GM19035 (cell line): ENCODE measurements at regions not wholly inside any gene's neighbourhood (a gene's known extent, or its start where the extent isn't known, plus 50 kb on each side); places are given as distances from the start of the nearest gene placed in this dataset.
"Not testable (repeated sequence)": the region's sequence is repeated elsewhere in the genome, so short reads cannot be mapped to it uniquely, and the experiment has no call there.

Experiments used
- ATAC-seq: cut with Tn5 transposase; IDR thresholded peaks from one replicate; pipeline ENCODE4 v1.9.1; 2021; ENCODE audit not compliant: unreplicated experiment

DNA sequence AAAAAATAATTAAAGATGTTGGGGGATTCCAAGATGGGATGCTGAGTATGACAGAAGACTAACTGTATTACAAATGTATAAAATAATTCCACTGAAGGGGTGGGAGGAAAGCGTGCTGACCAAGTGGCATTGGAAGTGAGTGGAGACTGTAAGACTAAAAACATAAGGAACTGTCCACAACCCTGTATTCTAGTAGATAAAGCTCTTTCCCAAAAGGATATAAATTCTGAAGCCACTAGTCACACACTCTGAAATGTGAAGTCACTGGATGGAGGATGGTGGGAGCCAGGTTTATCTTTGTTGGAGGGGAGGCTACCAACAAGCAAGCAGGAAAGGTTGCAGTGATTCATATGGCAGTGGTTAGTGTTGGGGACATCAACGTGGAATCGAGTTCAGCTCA, 182.8 kb upstream of the PLGLB2 start:
- not testable (repeated sequence) for ATAC-seq

DNA sequence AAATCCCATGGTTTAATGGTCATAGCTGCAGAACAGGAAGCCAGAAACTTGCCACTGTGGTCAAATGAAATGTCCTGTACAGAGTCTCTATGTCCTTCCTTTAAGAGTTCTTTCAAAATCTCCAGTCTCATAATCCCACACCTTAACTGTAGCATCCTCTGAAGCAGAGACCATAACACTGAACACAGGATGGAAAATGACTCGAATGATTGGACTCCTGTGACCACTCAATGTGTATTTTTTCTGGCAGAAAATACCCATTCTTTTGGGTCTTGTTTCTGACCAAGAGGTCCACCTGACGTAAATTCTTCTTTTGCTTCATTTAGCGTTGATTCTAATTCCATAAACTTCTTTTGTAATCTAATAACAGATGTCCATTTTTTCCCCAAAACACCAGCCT, 181.4 kb upstream of the PLGLB2 start:
- ATAC-seq = not testable (repeated sequence)

DNA sequence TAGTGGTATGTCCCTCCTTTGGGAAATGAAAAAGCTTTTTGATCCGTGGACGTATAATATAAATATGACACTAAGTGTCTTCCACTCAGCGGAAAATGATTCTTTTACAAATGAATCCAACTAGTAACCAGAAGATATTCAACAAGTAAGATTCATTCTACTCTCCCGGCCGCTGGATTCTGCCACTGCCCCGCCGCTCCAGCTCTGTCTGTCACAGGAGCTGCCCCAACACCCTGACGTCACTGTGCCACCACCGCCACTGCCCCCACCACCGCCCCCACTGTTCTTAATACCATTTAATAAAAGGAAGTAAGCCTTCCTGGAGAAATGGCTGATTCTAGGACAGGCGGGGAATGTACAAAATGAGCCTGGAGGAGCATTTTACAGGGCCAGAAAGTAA, 180.8 kb upstream of the PLGLB2 start:
- not testable (repeated sequence) for ATAC-seq

DNA sequence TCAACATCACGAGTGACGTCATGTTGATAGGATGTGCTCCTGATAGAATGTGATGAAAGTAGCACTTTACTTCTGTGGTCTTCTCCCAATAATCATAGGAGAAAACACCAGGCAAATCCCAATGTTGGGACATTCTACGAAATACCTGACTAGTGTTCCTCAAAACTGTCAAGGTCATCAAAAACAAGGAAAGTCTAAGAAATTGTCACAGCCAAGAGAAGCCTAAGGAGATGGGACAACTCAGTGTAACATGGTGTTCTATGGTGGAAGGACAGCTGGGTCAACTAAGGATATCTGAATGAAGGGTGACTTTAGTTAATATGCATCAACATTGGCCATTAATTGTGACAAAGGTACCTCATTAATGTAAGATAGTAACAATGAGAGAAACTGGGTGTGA, 180.0 kb upstream of the PLGLB2 start:
- ATAC-seq = not testable (repeated sequence)

DNA sequence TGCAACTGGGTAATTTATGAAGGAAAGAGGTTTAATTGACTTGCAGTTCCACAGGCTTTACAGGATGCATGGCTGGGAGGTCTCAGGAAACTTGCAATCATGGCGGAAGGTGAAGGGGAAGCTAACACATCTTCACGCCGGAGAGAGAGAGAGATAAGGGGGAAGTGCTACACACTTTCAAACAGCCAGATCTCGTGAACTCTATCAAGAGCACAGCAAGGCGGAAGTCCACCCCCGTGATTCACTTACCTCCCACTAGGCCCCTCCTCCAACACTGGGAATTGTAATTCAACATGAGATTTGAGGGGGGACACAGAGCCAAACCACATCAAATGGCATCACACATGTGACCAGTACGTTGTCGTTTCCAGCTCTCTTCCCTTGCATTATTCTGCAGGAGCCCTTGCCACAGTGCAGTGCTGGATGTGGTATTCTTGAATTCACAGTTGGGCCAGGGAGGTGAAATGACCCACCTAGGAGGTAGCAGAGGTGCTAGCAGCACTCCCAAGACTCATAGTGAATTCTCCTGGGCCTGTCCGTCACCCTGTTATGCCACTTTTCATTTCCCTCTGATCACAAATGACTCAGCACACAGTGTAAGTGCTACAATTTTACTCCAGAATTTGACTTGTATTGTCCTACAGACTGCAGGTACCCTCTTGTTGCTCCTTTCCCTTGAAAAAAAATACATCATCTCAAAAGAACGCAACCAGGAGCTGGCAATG, 179.2 kb upstream of the PLGLB2 start:
- not testable (repeated sequence) for ATAC-seq

DNA sequence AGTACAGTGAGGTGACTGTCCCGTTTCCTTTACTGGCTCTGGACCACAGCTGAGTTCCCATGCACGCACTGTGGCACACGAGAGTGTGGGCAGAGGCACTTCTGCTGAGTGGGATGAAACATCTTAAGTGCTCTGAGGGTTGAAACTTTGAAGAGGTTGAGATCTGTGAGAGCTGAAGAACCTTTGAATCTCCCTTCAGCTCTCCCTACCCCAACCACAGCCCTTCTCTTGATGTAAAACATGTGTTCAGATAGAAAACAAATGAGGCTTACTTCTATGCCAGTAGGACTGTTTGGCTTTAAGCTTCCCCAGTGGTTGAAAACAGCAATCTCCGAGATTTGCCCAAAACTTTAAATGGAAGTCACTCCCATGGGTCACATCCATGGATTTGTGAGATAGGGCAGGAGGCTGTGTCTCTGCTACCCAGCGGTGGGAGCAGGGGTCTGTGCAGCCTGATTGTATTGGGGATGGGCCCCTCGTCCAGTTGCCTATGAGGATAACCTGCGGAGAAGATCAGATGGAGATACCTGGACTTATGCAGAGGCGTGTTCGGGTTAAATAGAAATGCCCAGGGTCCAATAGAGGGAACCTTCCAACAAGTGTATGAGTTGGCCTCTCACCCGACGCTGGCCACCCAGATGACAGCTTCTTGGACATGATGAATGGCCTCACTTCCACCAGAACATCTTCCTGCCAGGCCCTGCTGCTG, 178.0 kb upstream of the PLGLB2 start:
- not testable (repeated sequence) for ATAC-seq

DNA sequence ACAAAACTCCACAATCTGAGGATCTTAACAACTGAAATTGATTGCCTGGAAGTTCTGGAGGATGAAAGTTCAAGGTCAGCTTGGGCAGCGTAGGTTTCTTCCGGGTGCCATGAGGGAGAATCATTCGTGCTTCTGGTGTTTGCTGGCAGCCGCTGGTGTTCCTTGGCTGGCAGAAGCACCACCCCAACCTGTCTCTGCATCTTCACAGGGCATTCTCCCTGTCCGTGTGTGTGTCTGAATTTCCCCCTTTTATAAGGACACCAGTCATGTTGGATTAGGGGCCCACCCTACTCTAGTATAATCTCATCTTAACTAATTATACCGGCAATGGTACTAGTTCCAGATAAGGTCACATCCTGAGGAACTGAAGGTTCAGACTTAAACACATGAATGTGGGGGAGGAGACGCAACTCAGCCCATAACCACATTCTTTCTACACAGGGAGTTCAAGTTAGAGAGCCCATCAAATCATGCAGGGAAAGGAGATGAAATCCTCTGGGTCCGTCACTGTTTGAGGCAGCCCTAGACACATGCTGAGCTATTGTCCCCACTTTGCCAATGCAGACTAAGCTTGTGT, 175.9 kb upstream of the PLGLB2 start:
- ATAC-seq = not testable (repeated sequence)

DNA sequence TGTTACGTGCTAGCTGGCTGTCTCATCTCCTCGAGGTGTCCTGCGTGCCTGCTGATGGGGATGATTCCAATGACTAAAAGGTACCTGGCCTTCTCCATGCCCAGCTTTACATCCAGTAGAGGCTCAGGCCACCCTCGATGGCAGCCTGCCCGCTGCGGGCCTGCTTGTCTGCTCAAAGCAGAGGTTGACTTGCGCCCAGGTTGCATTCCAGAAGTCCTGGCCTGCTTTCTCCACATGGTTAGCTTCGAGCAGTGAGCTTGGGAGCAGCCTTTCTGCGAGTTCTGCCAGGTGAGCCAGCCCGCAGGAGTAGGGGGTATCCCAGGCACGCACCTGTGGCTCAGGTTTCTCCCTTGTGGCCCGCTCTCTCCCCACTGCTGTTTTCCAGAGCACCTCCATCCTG, 175.0 kb upstream of the PLGLB2 start:
- ATAC-seq = not testable (repeated sequence)

DNA sequence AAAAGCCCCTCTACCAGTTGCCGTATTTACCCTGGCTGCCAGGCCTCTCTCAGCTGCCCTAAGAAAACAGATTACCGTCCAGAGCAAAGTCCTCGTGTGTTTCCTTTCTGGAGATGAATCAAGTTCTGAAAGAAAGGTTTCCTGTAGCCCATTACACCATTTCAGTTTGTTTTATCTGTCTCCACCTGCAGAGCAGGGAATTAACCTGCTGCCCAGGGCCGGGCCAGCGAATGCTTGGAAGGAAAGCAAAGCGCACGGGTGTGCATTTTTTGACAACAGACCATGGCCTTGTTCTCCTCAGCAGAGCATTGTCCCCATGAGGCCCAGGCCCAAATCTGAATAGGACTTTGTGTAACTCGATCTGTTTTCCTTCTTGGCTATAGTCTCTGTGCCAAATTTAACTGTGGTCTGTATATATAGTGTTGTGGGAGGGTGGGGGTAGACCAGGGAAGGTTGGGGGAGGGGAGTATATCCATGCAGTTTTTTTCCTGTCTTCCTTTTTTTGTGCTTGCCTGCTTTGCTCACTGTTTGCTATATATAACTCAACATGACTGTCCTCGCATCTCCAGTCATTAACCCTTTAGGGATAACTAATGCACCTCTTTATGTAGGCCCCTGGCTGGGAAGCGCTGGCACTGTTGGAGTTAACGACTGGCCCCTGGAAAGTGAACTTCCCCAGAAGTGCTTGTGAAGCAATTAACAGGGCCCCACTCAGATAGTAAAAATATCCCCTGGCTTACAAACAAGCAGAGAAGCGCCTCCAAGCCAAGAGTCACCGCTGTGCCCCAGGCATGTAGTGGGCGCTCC, 174.3 kb upstream of the PLGLB2 start:
- not testable (repeated sequence) for ATAC-seq

DNA sequence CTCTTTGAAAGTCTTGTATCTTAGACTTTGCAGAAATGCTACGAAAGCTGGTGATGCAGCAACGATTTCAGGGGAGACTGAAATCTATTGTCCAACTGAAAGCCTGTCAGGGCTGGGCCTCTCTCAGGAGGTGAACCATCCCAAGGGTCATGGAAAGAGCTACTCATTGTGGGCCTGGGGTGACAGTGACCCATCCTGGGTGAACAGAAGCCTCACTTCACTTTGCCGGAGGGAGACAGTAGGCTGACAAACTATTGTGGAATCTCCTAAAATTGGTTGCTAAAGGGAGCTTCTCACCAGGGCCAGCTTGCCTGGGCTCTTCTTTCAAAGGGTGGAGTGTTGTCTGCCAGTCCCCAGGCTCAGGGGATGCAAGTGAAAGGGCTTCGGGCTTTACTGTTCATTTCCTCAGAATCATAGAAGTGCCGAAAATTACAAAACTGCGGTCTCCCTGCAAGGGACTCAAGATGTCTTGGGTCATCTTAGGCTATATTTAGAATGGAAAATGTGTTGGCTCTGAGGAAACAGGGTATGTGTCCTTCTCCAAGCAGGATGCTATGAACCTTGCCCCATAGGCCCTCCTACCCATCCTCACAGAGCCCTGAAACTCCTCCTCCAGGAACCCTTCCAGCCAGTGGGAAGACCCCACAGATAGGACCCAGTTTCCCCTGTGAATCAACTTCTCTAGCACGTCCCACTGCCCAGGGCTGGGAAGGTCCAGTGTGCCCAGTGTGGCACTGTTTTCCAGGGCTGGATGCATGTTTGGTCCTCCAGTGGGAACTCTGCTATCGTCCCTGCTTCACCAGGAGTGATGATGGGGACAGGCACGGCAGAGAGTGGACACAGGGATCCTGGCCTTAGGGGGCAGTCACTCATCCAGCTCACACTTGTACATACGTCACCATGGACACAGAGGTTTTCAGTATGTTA, 173.4 kb upstream of the PLGLB2 start:
- ATAC-seq = not testable (repeated sequence)

DNA sequence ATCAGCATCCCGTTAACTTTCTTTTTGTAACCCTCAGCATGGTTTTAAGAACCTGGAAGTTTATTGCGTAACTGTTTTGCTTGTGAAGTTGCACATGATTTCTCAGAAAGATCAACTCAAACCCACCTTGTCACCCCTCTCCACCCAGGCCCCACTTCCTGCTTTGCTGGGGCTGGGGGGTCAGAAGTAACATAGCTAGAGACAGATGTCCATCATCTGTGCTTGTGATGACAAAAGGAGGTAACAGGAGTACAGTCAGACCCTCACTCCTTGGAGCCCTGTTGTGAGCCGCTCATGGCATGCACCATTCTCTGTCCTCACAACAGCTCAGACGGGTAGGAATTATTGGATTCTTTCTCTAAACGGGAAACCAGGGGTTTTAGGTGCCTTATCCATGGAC, 172.7 kb upstream of the PLGLB2 start:
- not testable (repeated sequence) for ATAC-seq

DNA sequence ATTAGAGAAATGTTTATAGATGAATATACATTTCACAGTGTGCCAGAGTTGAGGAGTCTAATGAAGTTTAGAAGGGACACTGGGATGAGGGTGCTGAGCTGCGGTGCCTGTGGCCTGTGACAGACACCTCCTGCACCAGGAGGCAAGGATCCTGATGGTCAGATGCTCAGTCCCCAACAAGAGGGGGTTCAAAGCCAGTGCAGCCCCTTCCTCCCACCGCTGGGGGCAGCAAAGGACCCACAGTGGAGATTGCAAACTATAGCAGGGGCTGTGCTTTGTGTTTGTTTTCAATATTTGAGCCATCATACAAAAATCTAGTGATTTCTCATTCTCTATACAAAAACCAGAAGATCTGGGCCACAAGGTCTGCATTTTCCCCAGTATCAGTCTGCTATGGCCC, 170.5 kb upstream of the PLGLB2 start:
- not testable (repeated sequence) for ATAC-seq

DNA sequence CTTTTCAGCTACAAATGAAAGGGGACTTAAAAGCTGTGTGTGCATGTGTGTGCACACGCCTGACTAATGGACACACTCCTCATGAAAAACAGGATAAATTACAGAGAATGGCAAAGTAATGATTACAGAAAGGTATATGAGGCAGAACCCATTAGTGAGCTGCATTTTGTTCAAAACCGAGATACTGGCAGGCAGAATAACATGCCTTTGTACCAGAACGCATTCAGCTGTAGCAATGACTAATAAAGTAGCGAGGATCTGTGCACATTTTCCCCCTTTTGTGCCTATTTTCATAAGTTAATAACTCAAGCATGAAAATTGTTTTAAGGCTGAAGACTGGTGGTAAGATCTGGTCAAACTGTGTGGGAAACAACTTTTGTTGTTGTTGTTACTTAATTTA, 165.7 kb upstream of the PLGLB2 start:
- ATAC-seq = not testable (repeated sequence)

DNA sequence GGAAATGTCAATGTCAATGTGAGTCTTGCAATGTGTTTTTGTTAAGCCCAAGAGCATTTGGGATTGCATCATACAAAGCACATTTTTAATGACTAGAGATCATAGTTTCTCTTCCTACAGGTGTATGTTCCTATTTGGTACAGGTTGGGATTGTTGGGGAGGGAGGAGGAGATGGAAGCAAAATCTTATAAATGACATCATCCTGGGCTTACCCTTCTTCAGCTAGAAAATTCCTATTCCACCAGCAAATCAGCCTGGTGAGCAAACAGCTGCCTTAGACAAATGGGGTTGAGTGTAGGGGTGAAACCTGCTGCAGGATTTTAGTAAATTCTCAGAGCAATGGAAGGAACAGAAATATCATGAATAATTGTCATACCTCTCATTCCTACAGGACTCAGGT, 165.3 kb upstream of the PLGLB2 start:
- ATAC-seq = not testable (repeated sequence)

DNA sequence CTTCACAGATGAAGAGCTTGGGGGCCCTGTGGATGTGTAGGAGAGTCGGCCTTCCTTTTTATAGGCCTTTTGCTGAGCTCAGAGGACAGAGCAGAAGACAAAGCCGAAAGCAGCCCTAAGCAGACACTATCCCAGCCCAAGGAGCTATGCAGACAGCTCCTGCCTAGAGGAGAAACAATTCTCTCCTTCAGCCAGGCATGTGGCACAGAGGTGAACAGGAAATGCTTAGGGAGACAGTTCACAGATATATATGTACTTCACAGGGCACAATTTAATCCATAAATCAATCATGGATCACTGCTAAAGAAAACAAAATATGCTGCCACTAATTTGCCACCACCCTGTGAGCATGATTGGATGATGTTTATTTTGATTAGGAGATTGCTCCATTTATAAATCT, 164.5 kb upstream of the PLGLB2 start:
- ATAC-seq = not testable (repeated sequence)

DNA sequence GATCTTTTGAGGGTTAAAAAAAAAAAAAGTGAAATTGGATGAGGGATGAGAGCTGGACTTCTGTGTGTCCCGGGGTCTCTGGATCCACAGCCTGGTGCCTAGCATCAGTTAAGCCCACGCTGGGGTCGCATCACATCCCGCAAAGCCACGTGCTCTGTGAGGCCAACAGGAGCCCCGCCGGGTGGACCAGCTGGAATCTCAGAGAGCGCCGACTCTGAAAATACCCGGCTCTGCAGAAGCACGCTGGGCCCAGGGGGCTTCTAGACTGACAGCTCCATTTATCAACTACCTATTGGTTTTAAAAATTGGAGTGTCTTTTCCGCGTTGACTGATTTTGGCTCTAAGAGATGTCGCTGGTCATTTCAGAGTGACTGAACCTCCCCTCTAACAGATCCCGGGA, 164.1 kb upstream of the PLGLB2 start:
- ATAC-seq = not testable (repeated sequence)

DNA sequence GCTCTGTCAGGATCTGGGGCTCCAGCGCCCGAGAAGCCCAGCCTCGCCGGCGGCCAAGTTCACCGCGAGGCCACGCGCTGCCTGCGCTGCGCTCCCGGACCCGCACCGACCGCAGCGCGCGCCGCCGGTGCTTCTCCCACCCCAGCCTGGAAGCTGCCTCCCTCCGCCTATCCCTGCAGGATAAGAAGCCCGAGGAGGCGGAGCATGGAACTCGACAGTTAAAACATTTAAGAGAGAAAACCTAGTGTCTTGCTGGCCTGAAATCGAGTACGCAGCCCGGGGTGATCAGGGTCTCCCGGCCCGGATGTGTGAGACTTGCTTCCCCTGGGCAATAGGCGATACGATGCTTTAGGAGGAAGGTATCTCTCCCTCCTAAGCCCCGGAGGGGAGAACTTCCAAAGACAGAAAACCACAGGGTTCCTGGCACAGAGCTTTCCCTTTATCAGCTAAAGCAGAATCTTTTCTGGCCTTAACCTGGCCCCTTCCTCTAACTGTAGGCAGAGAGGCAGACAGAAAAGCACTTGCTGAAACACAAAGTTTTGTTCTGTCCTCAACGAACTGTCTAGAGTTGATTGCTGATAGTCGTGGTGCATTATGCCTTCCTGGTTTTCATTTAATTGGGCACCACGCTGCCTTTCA, 163.5 kb upstream of the PLGLB2 start:
- not testable (repeated sequence) for ATAC-seq

DNA sequence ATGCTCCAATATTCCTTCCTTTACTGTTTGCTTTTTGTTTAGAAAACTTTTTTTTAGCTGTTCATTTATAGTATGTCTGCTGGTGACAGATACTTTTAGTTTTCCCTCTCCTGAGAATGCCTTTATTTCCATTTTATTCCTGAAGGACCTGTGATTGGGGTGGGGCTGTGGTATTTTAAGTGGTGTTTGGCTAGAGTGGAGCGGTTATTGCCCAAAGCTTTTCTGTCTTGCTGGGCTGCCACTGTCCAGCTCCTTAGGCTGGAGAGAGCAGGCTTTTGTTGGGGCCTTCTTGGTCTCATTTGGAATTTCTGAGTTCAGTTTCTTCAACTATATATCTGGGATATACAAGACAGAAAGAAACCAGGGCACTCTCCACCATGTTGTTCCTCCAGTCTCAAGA, 160.0 kb upstream of the PLGLB2 start:
- ATAC-seq = not testable (repeated sequence)

DNA sequence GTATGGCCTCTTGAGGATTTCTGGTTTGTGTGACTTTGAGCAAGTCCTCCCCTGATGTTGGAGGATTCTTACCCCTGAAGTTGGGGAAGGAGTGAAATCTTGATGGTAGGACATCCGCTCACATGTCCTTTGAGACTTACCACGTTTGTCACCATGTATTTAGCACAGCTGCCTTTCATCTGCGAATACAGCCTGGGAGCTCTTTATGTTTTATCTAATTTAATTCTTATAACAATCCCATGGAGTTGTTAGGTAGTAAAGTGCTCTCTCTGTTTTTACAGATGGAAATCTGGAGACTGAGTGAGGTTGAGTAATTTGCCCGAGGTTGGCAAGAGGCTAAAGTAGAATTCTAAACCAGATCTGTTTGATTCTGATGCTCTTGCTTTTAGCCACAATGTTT, 154.9 kb upstream of the PLGLB2 start:
- not testable (repeated sequence) for ATAC-seq
